Spinal cord (tissue), 9 donors: ENCODE measurements at regions not wholly inside any gene's neighbourhood (a gene's known extent, or its start where the extent isn't known, plus 50 kb on each side); places are given as distances from the start of the nearest gene placed in this dataset.

ENCODE experiments used
- DNase-seq, 6 donors: peaks; one replicate each; pipeline versions ENCODE4 v3.0.0 to v3.0.0-alpha.2; 2013 to 2015; ENCODE audit warnings: low spot score in 6 of 6, low read depth in 4 of 6
- H3K27ac ChIP-seq: one replicate; pipeline ENCODE4 v1.5.1; 2013; ENCODE audit warnings: low read depth, low read length, control low read depth
- H3K27me3 ChIP-seq: one replicate; pipeline ENCODE4 v1.6.1; 2013; ENCODE audit warnings: low read length; ENCODE audit not compliant: control insufficient read depth, insufficient read depth
- H3K36me3 ChIP-seq: one replicate; pipeline ENCODE4 v1.6.1; 2013; ENCODE audit warnings: low read length; ENCODE audit not compliant: control insufficient read depth, insufficient read depth
- H3K4me1 ChIP-seq: one replicate; pipeline ENCODE4 v1.6.1; 2013; ENCODE audit warnings: low read length; ENCODE audit not compliant: control insufficient read depth, insufficient read depth
- H3K4me3 ChIP-seq: one replicate; pipeline ENCODE4 v1.5.1; 2013; ENCODE audit warnings: low read depth, low read length, control low read depth
- H3K9me3 ChIP-seq: one replicate; pipeline ENCODE4 v1.6.1; 2013; ENCODE audit warnings: low read length; ENCODE audit not compliant: control insufficient read depth, insufficient read depth
- WGBS: methylation state at CpG from one replicate; pipeline ENCODE4 v1.1.5; 2013; ENCODE audit warnings: missing lambda C conversion rate; ENCODE audit not compliant: insufficient coverage; 5-methylcytosine and 5-hydroxymethylcytosine counted together
- donor health status: healthy.

DNA sequence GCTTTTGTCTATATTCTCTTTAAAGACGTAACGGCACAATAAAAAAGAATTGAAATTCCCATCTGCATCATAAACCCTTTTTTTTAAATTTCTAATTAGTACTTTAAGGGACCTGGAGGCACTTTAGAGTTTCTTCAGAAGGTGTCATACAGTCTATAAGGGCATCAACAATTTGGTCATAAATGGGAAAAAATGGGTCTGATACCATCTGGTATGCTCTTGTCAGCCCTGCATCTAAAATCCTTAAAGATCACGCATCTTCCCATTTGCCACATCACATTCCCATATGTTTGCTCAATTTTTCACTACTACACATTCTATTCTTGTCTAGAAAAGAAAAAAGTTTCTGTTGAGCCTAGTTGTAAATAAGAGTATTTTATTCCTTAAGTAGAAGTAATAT is 53.8 kb downstream of the COX7C start:
- Histone ChIP-seq H3K4me3 (no peak overlapping the region), H3K9me3 (no peaks in the 10 kb centered on the region), H3K36me3 (no peaks in the 10 kb centered on the region), H3K4me1 (no peaks in the 10 kb centered on the region), H3K27me3 (no peaks in the 10 kb centered on the region), H3K27ac (no peak overlapping the region)
- no CpG with 5 or more reads among the region's 3 CpGs for WGBS
- DNase-seq: peak in 1 of 6 donors; percentile 5

DNA sequence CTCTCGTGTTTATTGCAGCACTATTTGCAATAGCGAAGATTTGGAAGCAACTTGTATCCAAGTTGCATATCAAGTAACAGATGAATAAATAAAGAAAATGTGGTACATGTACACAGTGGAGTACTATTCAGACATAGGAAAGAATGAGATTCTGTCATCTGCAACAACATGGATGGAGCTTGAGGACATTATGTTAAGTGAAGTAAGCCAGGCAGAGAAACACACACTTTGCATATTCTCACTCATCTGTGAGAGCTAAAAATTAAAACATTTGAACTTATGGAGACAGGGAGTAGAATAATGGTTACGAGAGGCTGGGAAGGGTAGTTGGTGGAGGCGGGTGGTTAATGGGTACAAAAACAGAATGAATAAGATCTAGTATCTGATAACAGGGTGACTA is 56.3 kb downstream of the COX7C start:
- 60% methylated on average over 1 of the region's 4 CpGs for WGBS
- no peaks in the 10 kb centered on the region for H3K36me3 ChIP-seq
- DNase-seq: no peak
- H3K27me3 ChIP-seq: no peaks in the 10 kb centered on the region
- no peak overlapping the region for H3K4me3 ChIP-seq
- no peaks in the 10 kb centered on the region for H3K4me1 ChIP-seq
- no peaks in the 10 kb centered on the region for H3K9me3 ChIP-seq
- H3K27ac ChIP-seq: no peak overlapping the region

DNA sequence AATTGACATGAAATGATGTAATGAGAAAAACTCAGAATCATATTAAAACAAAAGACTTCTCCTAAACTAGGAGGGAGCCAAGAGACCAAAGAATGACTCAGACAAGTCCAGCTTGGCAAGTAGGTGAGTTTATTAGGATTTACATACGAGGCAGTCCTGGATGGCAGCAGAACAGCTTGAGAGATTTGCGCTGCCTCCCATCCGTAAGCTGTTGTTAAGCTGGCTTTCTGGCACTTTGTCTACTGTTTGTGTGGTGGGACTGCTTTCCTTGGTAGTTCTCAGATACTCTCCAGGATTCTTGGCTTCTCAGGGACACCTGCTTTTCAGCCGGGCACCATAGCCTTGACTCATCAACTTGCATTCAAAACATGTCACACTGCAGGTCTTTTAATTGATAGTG is 57.6 kb downstream of the COX7C start:
- no peaks in the 10 kb centered on the region for H3K36me3 ChIP-seq
- no peak overlapping the region for H3K27ac ChIP-seq
- WGBS: 40% methylated on average over 1 of the region's 4 CpGs
- DNase-seq: peak in 1 of 6 donors; percentile 17
- no peaks in the 10 kb centered on the region for H3K9me3 ChIP-seq
- H3K4me1 ChIP-seq: no peaks in the 10 kb centered on the region
- H3K27me3 ChIP-seq: no peaks in the 10 kb centered on the region
- H3K4me3 ChIP-seq: no peak overlapping the region

DNA sequence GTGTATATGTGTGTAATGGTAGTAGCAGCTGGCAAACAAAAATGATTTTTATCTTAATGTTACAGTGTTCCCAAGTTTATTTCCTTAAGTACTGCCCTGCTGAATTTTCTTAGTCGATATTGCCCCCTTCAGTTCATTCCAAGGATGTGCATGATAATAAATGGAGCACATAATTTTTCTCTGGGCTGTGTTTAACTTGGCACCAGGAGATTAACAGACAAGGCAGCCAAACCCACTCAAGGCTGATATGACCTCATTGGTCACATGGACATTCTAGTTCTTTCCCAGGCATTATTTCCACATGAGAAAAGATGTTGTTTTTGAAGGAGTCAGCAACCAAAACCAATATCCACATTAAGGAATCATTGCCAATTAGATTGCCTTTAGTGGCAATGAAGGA is 61.8 kb downstream of the COX7C start:
- no peaks in the 10 kb centered on the region for H3K36me3 ChIP-seq
- H3K27ac ChIP-seq: peak overlapping the region; percentile 59
- H3K9me3 ChIP-seq: no peaks in the 10 kb centered on the region
- no peak overlapping the region for H3K4me3 ChIP-seq
- no peaks in the 10 kb centered on the region for H3K4me1 ChIP-seq
- DNase-seq: peak; percentile 2 to 76 (median 16)
- no CpG with 5 or more reads among the region's 1 CpG for WGBS
- no peaks in the 10 kb centered on the region for H3K27me3 ChIP-seq

DNA sequence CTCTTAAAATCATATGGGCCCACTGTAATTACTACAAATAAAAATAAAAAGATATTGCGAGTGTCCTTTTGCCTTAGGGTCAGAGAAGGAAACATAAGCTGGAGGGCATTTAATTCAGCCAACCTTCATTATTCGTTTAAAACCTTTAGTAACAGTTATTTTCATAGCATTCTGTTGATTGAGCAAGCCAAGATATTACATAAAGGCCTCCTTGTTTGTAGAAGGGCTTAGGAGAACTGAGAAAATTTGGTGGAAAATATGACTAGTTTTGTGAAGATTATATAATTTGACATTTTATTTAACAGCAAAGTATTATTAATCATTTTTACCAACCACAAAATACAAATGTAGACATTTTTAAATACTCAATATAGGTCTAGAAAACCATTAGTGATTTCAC is 62.2 kb downstream of the COX7C start:
- no peaks in the 10 kb centered on the region for H3K9me3 ChIP-seq
- H3K4me3 ChIP-seq: no peak overlapping the region
- no peaks in the 10 kb centered on the region for H3K27me3 ChIP-seq
- no CpG with 5 or more reads among the region's 2 CpGs for WGBS
- no peaks in the 10 kb centered on the region for H3K4me1 ChIP-seq
- no peak for DNase-seq
- H3K36me3 ChIP-seq: no peaks in the 10 kb centered on the region
- H3K27ac ChIP-seq: peak overlapping the region; percentile 59

DNA sequence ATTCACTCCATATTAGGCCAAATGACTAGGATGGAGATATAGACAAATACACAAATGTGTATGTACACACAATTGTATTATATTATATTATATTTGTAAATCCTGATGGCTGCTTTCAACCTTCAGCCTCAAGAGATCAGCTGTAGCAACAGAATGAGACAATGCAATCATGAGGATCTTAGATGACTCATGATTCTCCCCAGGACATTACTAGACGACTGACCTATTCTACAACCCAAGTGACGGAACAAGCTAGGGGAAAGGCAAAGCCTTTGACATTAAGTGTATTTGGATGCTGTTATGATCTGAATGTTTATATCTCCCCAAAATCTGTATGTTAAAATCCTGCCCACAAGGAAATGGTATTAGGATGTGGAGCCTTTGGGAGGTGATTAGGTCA is 66.5 kb downstream of the COX7C start:
- H3K27ac ChIP-seq: no peak overlapping the region

DNA sequence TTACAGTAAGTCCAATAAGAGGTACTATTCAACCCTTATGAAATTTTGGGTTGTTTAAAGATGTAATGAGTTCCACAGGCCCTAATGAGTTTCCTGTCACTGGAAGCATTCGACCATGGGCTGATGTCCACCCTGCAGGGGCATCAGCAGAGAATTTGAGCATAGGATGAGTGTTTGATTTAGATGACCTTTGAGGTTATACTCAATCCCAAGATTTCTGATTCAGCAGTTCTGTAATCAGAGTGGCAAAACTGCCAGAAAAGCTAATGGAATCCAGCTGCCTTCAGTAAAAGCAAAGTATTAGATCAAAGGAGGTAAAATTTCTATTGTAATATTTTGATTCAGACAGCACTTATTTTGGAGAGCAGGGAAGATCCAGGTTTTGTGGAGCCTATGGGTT is 68.3 kb downstream of the COX7C start:
- no peaks in the 10 kb centered on the region for H3K27me3 ChIP-seq
- no peak overlapping the region for H3K27ac ChIP-seq
- no peaks in the 10 kb centered on the region for H3K36me3 ChIP-seq
- H3K4me3 ChIP-seq: no peak overlapping the region
- H3K9me3 ChIP-seq: no peaks in the 10 kb centered on the region
- 75% methylated on average over 1 of the region's 1 CpG for WGBS
- no peak for DNase-seq
- no peaks in the 10 kb centered on the region for H3K4me1 ChIP-seq

More for the DNA sequence above, 66.5 kb downstream of the COX7C start:
- Histone ChIP-seq H3K4me3 (no peak overlapping the region), H3K36me3 (no peaks in the 10 kb centered on the region), H3K27me3 (no peaks in the 10 kb centered on the region), H3K9me3 (no peaks in the 10 kb centered on the region), H3K4me1 (no peaks in the 10 kb centered on the region)
- DNase-seq: no peak
- no CpG with 5 or more reads among the region's 2 CpGs for WGBS

DNA sequence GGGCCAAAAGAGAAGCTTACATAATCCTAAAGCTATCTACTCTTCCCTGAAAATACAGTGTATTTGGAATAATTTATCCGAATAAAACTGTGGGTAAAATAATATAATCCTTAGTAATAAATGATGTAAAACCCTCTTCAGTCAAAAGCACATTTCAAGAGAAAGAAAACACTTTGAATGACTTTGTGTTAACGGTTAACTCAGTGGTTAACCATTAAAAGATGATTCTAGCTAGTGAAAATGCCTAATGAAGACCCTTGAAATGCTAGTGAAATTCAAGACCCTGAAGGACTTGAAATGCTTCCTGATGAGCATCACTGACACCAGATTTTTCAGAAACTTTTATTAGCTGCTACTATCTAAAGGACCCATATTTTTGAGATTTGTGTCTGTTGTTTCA is 70.7 kb downstream of the COX7C start:
- no peaks in the 10 kb centered on the region for H3K36me3 ChIP-seq
- H3K27ac ChIP-seq: no peak overlapping the region
- no CpG with 5 or more reads among the region's 2 CpGs for WGBS
- no peaks in the 10 kb centered on the region for H3K27me3 ChIP-seq
- H3K4me3 ChIP-seq: no peak overlapping the region
- H3K9me3 ChIP-seq: no peaks in the 10 kb centered on the region
- no peaks in the 10 kb centered on the region for H3K4me1 ChIP-seq
- DNase-seq: no peak

DNA sequence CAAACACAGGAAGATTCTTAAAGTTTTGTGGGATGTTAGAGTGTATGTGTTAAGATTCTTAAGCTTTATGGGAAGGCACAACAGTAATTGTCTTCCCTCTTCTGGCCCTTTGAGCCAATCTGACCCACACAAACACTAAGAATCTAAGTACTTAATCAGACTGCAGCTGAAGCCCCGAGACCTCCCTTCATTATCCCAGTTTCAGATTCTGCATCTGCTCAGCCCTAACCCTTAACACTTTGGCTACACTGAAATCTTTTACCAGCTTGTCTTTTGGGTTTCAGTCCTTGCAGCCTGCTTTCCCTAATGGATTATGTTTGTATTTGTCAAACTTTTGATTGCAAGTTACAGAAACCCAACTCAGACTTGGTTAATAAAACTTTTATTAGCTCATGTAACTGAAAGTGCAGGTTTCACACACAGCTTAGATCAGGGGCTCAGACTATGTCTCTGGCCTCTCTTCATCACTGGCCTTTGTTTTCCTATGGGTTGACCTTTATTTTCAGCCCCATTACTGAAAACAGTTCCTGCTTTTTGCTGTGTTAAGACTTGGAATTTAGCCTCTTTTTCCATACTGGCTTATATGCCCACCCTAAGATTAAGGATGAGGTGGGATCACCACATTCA is 71.5 kb downstream of the COX7C start:
- Histone ChIP-seq H3K27ac (no peak overlapping the region), H3K4me3 (no peak overlapping the region), H3K36me3 (no peaks in the 10 kb centered on the region), H3K4me1 (no peaks in the 10 kb centered on the region), H3K9me3 (peaks cover 2% of the 10 kb centered on the region), H3K27me3 (no peaks in the 10 kb centered on the region)
- 50% methylated on average over 1 of the region's 1 CpG for WGBS
- DNase-seq: no peak

DNA sequence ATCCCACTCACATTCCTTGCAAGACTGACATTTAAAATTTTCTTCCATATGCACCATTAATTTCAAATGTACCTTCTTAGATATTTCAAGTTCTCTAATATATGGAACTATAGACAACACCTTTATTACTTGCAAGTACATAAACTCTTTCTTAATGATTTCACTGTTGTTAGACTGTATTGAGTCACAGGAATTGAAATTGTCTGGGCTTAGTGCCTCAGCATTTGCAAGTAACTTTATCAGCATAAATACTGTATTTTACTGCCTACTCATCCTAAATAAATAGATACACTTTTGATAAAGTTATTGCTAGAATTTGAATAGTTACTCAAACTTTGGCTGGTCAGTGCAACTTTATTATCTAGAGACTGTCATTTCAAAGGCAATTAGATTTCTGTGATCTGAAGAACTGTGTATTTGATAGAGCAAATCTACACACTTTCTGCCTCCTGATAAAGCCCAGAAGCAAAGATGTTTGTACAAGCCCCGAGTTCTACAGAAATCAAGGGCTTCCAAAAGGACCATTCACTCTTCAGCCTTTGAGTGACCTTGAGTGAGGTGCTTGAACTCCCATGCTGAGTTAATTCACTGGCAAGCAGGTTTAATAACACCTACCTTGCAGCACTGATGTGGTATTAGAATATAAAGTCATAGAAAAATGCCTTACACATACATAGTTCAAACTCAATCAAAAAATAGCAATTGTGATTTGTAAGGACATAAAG is 91.6 kb downstream of the COX7C start:
- no peak for DNase-seq
- Histone ChIP-seq H3K36me3 (no peaks in the 10 kb centered on the region), H3K27ac (no peak overlapping the region), H3K9me3 (no peaks in the 10 kb centered on the region), H3K4me1 (no peaks in the 10 kb centered on the region), H3K4me3 (no peak overlapping the region), H3K27me3 (no peaks in the 10 kb centered on the region)
- WGBS: no CpG with 5 or more reads among the region's 1 CpG
